Right forelimb (tissue), 1 donor: ENCODE measurements at regions not wholly inside any gene's neighbourhood (a gene's known extent, or its start where the extent isn't known, plus 50 kb on each side); places are given as distances from the start of the nearest gene placed in this dataset.

Experiments
- DNase-seq: peaks from one replicate; pipeline ENCODE4 v3.0.0-alpha.2; 2018

DNA sequence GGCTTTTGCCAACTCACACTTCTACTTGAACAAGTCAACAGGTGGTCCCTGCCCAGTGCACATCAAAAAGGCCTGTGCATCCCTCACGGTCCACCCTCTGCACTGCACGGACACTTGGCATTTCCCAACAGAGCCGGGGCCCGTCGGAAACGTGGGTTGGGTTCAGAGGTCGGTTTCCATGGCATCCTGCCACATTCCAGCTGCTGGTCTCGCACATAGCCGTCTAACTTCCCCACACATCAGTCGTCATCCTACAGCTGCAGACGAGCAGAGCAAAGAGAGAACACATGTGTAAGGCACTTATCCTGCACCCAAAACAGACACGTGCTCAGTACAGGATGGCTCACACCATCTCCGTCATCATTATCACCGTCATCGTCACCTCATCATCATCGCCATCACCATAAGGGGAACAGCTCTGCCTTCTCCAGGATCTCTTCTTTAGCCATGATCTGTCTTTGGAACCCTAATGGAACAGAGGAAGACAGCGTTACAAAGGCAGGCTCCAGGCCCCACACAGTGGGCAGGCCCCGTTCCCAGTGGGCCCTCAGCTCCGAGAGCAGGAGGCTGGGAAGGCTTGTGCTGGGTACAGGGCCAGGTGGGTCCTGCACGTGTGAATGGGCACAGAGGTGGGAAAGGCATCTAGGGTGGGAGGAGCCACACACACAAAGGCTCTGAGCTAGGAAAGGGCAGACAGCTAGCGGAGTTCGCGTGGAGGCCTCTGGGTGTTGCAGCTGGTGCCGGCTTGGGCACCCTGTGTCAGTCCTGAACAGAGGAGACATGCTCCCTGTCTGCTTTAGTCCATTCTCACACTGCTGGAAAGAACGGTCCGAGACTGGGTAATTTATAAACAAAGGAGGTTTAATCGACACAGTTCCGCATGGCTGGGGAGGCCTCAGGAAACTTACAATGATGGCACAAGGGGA is 170.8 kb upstream of the SOX1 start:
- peak; percentile 22 for DNase-seq

DNA sequence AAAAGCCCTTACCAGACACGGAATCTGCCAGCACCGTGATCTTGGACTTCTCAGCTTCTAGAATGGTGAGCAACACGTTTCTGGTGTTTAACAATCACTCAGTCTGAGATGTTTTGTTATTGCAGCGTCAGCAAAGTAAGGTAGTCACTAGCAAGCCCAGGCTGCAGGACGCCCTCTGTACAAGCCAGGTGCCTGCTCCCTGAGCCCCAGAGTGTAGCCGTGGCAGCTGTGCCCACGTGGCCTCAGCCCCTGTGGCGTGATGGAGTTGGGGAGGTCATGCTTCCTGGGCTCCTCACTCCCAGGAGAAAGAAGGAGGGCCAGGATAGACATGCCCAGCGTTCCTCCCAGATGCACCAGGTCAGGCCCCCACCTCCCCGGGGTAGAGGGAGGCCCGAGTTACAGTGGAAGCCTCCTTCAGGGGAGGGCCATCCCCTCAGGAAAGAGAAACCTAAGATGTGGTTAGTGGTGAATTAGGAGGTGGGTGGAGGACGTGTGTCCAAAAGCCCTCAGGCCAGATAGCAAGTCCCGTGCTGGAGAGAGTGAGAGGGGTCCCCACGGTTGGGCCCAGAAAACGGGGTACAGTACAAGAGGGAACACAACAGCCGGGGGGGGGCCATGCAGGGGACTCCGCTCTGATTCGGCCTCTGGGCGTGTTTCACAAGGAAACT is 169.6 kb upstream of the SOX1 start:
- no peak for DNase-seq

DNA sequence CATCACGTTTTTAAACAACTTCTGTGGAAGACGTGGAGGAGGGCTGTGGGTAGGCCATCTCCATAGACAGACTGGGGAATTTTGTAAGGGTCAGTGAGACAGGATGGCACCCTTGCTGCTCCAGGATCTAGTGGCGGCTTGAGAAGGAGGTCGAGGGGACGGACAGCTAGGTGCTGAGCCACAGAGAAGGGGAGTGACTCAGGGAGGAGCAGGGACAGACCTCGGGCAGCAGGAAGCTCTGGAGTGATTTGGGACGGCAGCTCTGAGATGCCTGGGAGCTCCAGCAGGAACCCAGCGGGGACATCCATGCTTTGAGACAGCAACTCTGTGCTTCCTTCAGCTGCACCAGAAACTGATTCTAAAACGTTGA is 169.1 kb upstream of the SOX1 start:
- no peak for DNase-seq

DNA sequence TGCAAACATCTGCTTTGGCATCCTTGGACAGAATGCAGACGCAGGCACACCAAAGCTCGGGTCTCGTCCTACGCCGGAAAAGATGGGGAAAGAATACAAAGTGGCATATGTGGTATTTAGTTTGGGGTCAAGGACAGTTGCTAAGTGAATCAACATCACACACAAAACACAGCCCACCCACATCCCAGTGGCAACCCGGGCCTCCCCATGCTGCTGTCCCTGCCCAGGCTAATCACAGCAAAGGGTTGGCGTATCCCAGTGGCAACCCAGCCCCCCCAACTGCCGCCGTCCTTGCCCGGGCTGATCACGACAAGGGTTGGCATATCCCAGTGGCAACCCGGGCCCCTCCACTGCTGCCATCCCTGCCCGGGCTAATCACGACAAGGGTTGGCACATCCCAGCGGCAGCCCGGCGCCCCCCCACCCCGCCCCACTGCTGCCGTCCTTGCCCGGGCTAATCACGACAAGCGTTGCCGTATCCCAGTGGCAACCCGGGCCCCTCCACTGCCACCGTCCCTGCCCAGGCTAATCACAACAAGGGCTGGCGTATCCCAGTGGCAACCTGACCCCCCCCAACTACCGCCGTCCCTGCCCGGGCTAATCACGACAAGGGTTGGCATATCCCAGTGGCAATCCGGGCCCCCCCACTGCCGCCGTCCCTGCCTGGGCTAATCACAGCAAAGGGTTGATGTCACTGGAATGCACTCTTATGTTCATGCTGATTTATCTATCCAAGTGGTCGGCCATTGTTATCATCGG is 167.8 kb upstream of the SOX1 start:
- DNase-seq, result no peak

DNA sequence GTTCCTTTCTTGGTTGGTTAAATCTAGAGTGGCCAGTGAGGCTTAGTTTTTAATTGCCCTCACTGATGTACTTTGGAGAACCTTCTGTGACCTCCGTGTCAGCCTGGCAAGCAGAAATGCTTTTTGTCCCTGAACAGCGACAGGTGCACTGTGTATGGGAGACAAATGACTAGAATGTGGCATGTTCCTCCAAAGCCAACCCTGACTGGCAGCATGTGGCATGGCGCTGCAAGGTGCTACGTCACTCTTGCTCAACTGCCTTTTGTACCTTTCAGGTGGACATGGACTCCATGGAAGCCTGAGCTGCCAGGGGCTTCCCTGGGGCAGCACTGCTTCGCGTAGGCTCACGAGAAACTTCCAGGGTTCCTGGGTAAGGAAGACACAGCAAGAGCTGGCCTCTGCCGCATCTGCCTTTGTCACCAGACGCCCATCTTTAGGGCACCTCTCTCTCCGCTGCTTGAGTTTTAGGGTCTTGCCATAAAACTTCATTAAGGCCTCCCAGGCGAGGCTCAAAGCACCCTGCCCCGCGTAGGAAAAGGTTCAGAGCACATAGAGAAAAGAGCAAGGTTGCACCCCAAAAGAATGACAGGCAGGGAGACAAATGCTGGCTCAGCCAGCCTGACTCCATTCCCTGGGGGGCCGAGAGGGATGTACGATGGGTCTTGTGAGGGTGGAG is 167.1 kb upstream of the SOX1 start:
- DNase-seq, result no peak

DNA sequence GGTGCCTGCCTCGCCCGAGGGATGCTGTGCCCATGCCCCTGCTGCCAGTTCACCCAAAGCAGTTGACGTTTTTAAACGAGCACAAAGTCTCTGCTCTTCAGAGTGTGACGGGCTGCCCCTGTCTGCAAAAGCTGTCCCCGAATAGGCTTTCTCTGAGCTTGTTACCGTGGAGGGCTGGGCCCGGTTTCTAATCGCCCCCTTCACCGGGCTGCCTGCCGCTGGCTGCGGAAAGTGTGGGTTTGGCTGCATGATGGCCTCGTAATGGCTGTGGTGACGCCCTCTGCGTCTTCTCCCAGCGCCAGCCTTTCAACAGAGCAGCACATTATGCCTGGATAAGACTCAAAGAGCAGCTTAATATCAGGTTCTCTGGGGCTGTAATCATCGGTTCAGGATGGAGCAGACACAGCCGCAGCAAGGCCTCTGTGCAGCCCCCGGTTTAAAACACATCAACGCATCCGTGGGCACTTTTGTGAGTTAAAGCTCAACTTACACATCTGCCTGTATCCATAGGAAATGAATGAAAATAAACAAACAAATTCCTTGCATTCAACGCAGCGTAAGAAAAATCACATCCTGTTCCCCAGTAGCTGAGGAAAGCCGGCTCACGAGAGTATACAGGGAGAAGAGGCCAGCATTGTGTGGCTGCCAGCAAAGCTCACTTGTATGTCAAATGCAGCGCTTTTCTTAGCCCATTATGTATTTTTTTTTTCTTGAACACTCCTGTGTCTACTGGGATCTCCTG is 166.4 kb upstream of the SOX1 start:
- DNase-seq, result peak; percentile 57

DNA sequence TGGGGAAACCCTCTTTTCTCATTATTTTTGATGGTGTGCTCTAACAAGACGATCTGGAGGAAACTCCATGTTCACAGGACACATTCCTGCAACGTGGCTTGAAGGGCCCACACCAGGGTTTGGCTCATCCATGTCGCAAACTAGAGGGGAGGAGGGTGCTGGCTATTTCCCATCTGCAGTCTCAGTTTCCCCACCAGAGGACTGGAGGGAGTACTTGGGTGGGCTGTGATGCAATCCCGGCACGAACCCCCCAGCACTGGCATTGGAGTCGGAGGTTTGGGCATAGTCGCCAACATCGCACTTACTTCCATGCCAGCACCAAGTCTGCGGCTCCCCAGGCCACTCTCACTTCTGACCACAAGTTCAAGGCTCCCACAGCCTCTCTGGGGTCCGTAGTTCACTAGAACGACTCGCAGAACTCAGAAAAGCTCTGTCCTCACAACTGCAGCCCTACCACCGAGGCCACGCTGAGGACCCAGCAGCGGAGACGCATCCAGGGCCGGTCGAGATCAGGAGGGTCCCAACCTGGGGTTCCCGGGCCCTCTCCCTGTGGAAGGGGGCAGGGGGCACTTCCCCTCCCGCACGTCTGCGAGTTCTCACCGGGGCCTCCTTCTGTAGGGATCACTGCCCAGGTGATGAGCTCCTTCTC is 165.6 kb upstream of the SOX1 start:
- no peak for DNase-seq

DNA sequence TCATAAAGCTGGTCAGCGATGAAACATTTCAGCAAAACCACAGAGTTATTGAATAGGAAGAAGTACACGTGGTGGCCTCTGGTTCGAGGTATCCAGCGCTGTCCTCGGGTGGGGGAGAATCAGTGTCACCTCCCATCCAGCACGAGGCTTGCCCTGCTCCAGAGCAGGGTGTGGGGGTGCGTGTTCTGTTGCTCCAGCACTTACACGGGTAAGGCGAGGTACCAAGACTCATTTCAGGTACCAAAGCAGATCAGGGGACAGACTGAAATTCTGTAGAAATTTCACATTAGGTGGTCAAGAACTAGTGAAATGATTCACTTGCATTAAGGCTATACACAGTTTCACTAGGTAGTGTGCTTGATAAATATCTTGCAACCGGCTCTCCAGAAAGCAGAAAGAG is 164.2 kb upstream of the SOX1 start:
- DNase-seq, result no peak

DNA sequence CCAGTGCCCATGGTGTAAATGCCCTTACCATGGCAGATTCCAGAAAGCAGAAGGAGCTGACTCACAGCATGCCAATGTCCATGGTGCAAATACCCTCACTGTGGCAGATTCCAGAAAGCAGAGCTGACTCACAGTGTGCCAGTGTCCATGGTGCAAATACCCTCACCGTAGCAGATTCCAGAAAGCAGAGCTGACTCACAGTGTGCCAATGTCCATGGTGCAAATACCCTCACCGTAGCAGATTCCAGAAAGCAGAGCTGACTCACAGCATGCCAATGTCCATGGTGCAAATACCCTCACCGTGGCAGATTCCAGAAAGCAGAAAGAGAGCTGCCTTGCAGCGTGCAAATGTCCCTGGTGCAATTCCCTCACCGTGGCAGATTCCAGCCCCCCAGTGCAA is 163.8 kb upstream of the SOX1 start:
- DNase-seq, result no peak

DNA sequence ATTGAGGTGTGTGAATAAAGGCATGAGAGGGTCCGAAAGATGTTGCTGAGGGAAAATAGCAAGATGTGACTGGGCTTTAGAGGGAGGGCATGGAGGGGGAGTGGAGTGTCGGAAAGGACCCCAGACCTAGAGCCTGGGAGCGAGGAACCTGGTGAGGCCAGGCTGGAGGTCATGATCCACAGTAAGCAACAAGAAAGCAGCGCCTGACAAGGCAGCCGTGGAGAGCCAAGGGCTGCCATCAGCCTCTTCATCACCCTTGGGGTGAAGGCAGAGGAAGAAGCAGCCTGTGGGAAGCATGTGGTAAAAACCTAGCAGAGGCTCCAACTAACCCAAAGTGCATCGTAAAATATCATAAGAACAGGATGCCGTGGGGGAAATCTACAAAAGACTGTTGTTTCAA is 162.8 kb upstream of the SOX1 start:
- peak; percentile 6 for DNase-seq

DNA sequence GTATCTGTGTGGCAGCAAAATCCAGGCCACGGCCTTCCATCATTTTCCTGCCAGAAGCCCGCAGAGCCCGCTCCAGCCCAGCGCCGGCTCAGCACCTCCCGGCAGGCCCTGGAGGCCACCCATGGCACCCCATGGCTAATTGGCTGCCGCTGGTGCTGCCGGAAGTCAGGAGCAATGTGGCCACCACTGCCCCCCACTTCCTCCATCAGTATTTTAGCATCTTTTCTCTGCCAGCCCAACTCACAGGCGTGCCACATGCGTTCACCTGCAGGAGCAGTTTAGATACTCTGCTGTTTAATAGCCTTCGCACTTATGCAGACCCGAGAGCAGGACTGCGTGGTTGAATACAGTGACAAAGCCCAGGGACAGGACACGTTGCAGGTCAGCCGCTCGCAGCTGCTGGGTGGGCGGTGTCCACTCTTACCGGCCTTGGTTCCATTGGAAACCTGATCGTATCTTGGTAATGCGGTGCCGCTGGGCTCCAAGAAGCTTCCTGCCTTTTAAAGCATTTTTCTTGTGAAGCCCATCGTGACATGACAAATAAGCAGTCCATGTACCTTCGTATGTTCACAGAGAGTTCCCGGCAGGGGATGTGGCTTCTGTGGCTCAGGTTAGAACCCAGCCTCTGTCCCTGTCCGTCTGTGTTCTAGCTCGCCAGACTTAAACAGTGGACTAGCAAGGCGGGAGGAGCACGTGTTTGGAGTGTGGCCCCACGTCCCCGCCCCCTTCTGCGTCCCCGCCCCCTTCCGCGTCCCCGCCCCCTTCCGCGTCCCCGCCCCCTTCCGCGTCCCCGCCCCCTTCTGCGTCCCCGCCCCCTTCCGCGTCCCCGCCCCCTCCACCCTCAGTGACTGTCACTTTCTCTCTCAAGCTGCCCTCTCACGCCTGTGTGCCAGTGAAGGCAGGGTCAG is 162.0 kb upstream of the SOX1 start:
- DNase-seq, result peak; percentile 15

DNA sequence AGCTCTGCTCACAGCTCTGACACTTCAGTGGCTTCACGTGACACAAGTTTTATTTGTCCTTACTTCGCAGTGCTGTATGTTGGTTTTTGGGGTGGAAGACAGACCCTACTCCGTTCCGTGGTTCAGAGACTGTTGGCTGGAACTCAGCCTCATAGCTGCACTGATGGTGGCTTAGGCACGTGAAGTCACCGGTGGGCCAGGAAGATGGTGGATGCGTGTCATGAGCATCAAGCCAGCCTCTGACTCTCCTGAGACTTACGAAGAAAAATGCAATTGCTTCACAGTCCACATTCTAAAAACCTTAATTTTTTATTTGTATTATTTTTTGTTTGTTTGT is 161.4 kb upstream of the SOX1 start:
- peak; percentile 11 for DNase-seq

DNA sequence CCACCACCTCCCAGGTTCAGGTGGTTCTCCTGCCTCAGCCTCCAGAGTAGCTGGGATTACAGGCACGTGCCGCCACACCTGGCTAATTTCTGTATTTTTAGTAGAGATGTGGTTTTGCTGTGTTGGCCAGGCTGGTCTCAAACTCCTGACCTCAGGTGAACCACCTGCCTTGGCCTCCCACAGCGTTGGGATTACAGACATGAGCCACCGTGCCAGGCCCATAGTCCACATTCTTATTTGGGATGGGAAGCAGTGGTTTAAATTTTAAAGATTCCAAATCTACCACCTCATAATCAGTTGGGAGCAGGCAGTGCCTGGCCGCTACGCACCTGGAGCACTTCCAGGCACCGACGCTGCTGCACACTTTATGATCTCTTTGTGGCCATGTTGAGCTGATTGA is 160.6 kb upstream of the SOX1 start:
- DNase-seq, result peak; percentile 11

DNA sequence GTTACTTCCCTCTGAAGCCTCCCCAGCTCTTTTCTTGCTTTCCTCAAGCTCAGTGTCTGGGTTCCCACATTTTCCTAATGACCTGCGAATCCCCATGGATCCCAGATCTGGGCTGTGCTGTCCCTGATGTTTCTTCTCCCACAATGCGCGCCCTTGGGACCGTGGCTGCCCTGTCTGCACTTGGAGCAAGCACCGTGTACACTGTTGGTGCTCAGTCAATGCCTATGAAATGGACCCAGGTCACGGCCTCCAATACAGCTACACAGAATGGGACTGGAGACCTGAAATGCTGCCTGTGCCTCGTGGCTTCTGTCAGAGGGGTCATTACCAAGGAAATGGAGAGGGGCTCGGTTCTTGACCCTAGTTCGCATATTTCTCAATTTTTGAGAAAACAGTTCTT is 160.1 kb upstream of the SOX1 start:
- peak; percentile 16 for DNase-seq

DNA sequence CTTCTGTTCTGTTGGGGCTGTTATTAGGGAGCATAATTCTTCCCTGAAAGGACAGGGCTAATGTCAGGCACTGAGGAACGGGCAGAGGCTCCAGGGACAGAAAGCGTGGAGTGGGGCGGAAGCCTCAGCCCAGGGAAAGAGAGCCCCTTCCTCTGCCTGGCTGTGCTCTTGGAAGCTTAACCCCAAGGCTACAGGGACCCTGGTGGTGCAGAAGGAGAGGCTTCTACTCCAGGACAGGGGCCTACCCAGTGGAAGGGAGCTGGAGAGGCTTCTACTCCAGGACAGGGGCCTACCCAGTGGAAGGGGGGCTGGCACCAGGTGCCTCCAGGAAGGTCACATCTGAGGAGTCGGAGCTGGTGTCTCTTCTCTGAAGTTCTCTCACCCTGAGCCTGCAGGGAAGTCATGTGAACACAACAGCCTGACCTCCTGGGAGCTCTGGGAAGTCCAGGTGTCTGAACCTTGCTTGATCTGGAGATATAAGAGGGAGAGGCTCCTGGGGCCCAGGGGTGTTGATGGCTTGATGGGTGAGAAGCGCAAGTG is 159.5 kb upstream of the SOX1 start:
- DNase-seq, result peak; percentile 15

DNA sequence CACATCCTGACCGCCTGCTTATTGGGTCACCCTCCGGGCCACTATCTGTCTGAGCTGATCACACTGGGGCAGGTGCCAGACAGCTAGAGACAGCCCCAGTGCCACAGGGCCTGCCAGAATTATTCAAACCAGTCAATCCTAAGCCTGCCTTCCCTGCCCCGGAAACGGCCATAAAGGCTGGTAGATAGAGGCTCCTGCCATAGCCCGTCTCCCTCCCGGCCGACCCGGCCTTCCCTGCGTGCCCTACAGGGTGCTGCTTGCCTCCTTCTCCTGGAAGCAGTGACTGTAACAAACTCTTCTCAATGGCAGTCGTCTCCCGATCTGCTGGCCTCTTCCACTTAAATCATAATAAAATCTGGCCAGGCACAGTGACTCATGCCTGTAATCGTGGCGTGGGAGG is 158.6 kb upstream of the SOX1 start:
- DNase-seq, result peak; percentile 26

DNA sequence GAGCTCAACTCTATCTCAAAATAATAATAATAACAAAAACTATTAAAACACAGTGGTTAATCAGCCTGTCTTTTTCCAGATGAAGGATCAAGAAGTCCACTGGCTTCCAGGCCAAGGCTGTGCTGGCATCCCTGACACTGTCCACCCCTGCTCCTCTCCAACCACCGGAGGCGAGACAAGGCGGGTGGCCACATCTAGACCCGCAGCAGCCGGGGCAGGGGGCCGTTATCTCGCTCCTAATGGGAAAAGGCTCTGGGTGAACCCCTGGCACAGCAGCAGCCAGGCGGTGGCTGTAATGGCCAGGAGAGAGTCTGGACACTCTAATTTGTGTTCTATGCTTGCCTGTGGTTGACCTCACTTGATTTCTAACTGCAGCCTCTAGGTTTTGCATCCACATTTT is 158.0 kb upstream of the SOX1 start:
- no peak for DNase-seq

DNA sequence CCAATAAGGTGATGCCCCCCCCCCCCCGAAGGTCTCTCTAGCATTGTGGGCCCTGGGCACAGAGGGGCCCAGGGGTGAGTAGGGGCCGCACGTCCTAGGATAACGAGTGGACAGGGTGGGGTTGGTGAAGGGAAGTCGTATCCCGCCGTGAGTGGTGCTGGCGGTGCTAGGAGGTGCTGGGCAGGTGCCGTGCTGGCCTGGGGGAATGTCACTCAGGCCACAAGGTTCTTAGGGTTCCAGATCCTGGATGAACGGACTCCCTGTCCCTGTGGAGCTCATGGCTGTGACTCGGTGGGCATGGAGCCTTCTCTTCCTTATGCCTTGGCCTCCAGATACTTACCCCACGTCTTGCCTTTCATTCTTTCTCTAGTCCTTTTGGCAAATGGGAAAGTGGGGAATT is 157.4 kb upstream of the SOX1 start:
- peak; percentile 12 for DNase-seq

DNA sequence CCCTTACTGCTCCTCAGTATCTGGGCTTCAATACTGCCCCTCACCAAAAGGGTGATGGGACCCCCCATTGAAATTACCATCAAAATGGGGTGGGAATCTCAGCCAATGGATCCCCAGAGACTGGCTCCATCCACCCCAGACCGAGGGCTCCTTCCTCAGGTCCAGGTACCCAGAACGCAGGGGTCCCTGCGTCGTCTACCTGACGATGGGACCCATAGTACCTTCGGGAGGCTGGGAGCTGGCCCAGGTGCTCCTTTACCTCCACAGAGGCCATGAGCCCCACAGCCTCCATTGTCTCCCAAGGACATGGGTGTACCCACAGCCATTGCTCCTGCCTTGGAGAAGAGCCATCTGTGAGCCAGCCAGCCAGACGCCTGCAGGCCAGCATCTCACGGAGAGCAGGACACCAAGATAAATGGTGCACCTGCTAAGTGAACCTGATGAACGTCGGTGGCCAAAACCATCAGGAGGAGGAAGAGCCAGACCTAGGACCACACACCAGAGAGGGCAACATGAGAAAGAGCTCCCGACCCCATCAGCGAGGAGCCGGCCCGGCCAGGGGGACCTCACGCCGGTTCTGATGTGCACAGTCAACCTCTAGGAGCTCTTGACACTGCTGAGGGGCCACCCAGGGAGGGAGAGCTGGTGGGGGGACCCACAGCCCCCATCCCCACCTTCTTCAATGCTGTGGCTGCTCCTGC is 156.8 kb upstream of the SOX1 start:
- DNase-seq, result peak; percentile 18
